GM21526 (cell line): ENCODE measurements at regions not wholly inside any gene's neighbourhood (a gene's known extent, or its start where the extent isn't known, plus 50 kb on each side); places are given as distances from the start of the nearest gene placed in this dataset.
"Not testable (repeated sequence)": the region's sequence is repeated elsewhere in the genome, so short reads cannot be mapped to it uniquely, and the experiment has no call there.

ENCODE experiments used
- ATAC-seq: cut with Tn5 transposase; IDR thresholded peaks from one replicate; pipeline ENCODE4 v1.9.1; 2021; ENCODE audit warnings: moderate library complexity; ENCODE audit not compliant: unreplicated experiment, low FRiP score

DNA sequence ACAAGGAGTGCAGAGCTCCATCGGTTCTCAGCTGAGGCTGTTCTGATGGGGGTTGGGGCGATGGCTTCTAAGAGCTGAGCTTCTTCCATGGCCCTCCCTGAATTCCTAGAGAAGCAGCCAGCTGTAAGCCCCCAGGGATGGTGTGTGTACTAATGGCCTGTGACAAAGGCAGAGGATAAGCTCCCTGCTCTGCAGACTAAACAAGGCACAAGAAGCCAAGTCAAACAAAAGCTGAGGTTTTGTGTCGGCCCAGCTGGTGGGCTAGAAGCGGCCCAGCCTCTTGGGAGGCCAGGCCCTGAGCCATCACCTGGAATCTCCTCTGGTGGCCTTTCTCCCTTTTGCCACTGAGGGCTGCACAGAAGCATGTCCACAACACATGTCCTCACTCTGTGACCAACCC is 75.0 kb upstream of the XPA start:
- ATAC-seq, result no peak

- no peak for ATAC-seq
Measured at GRCh38 chr9:97773091-97773490, 76.0 kb upstream of the XPA start.

DNA sequence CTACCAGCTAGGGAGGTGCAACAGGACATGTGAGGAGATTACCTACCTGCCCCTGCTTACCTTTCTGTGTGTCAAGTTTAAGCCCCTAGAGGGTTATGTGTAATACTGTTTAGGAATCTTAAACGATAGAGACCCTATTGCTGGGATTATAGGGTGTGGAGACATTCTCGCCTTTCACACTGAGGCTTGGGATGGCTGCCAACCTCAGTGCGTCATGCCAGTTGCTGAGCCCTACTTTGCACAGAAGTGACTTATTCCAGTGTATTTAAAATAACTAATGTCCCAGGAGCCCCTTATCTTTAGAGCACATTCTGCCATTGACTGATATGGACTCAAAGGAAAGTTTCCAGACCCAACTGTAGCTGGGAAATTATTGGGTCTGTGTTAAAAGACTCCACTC is 76.6 kb upstream of the XPA start:
- no peak for ATAC-seq

GRCh38 chr9:97774673-97775072 is 77.5 kb upstream of the XPA start:
- no peak for ATAC-seq

- ATAC-seq, result not testable (repeated sequence)
Measured at GRCh38 chr9:97778740-97779139, 74.3 kb upstream of the FOXE1 start.

DNA sequence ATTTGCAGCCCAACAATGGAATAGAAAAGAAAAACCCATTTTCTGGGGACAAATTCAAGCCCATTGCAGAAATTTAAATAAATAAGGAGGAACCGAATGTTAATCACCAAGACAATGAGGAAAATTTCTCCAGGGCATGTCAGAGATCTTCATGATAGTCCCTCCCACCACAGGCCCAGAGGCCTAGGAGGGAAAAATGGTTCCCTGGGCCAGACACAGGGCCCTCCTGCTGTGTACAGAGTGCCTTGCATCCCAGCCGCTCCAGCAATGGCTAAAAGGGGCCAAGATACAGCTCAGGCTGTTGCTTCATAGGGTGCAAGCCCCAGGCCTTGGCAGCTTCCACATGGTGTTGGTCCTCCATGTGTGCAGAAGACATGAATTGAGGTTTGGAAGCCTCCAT is 73.4 kb upstream of the FOXE1 start:
- no peak for ATAC-seq

- no peak for ATAC-seq
Measured at GRCh38 chr9:97781902-97782301, 71.1 kb upstream of the FOXE1 start.

DNA sequence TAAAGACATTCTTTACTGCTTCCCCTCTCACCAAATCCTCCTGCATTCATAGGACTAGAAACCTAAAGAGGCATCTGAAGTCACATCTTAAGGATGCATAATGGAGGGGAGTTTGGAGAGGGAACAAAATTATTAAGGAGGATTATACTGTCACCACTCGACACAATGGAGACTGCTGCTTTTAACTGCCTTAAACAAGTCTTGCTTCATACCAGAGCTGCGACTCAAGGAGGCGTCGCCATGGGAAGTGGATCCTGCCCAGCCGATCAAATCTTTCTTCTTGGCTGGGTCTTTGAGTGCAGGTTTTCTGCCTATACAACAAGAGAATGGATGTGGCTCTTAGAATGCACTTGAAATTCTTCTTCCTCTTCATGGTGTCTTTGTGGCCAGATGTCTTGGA is 66.7 kb upstream of the FOXE1 start:
- no peak for ATAC-seq

GRCh38 chr9:97787551-97787950 is 65.5 kb upstream of the FOXE1 start:
- ATAC-seq, result no peak

DNA sequence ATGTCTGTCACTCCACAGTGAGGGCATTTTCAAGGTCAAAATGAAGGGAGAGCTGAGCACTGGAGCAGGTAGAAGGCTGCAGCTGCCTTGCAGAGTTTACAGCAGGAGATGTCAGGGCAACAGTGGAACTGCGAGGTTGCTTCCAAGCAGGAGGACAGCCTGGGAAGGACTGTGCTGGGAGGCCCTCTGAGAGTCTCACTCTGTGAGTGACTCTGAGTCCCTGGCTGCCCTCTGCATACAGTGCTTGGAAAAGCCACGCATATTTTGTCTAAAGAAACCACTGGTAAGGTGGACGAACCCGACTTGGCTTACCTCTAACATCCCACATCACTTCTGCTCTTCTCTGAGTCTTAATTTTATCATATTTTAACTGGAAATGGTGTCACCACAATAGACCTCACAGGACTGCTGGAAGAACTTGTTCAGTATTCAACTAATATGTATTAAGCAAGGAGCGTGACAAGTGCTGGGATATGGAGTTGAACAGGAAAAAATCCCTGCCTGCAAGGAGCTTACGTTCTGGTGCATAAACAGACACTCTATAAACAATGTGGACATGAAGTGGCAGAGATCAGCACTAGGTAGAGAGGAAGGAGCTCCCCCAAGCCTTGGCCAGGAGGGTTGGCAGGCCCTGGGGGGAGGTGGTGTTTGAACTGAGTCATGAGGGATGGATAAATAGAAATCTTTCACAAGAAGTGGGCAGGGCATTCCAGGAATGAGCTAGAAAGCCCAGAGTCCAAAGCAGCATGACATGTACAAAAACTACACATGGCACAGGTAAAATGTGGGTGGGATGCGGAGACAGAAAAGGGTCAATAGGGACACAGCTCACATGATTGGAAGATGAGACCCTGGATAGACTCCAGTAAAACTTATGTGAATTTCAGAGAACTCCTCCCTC is 64.0 kb upstream of the FOXE1 start:
- no peak for ATAC-seq

DNA sequence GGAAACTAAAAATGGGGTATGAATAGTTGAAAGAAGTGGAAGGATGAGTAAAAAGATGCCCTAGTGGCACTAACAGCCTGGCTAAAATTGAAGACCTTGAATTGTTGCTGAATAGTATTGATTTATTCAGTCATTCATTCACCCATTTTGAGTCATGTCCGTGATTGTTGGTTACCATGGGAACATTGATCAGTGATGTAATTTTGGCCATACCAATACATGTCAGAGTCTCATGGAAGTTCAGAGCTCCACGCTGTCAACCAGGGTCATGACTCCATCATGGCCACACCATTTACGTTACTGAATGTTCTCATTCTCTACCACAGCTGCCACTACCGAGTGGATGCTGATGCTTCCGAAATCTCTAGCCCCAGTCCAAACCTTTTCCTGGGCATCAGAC is 62.5 kb upstream of the FOXE1 start:
- no peak for ATAC-seq

DNA sequence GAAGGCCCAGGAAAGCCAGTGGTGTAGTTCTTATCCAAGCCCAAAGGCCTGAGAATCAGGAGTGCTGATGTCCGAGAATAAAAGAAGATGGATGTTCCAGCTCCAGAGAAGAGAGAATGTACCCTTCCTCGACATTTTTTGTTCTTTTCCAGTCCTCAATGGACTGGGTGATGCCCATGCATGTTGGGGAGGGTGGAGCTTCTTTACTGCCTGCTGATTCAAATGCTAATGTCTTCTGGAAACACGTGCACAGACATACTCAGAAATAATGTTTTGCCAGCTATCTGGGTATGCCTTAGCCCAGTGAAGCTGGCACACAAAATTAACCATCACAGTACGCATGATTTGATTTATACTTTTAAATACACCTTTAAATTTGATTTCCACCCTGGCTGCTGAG is 61.5 kb upstream of the FOXE1 start:
- no peak for ATAC-seq

DNA sequence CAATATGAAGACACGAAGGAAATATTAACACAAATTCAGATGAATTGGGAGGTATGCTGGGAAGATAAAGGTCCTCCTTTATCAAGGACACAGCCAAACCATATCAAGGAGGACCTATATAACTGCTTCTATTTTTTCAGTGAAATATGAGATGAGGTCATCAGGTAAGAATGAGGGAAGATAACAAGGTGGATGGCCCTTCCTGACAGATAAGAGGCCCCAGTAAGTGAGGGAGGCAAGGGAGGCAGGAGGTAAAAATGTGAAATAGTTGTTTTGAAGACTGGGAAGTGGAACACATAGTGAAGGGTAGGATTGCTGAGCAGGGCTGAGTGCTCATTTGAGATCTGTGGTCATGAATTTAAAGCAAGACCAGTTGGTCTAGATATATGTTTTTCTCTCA is 60.0 kb upstream of the FOXE1 start:
- no peak for ATAC-seq

GRCh38 chr9:97794666-97795065 is 58.4 kb upstream of the FOXE1 start:
- ATAC-seq, result no peak

GRCh38 chr9:97796176-97796575 is 56.9 kb upstream of the FOXE1 start:
- not testable (repeated sequence) for ATAC-seq

GRCh38 chr9:97801180-97801579 is 51.8 kb upstream of the FOXE1 start:
- no peak for ATAC-seq

- no peak for ATAC-seq
Measured at GRCh38 chr9:97802276-97802675, 50.8 kb upstream of the FOXE1 start.

DNA sequence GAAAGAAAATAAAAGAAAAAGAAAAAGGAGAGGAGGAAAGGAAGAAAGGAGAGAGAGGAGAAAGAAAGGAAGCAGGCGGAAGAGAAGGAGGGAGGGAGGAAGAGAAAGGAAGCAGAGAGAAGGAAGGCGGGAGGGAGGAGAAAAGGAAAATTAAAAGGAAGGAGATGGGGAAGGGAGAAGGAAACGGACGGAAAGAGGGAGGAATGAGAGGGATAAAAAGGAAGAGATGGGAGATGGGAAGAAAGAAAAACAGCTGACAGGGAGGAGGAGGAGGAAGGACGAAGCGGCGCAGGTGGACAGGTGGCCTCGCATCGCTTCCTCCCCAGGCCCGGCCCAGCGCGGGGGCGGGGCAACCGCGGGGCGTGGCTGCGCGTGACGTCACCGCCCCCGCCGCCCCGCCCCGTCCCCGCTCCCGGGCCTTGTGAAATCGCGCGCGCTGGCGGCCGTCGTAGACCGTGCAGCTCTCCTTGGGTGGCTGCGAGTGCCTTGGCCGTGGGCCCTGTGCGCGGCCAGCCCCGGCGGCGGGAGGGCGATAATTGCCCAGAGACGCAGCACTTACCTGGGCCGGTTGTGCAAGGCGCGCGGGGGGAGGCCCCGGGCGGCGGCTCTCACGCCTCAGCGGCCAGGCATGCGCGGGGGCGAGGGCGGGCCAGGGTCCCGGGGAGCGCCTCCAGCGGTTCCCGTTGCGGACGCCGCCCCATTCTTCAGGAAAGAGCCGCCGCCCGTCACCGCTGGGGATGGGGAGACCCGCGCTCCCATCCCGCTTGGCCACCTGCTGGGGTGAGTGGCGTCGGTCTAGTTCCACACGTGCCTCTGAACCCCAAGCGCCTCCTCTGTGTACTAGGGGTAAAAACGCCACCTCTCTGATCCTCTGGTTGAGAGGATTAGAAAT is 49.6 kb upstream of the FOXE1 start:
- ATAC-seq, result peak; percentile 79
